ENCODE measurements at regions not wholly inside any gene's neighbourhood (a gene's known extent, or its start where the extent isn't known, plus 50 kb on each side); places are given as distances from the start of the nearest gene placed in this dataset.

GRCh38 chr10:15462253-15462897, 91.3 kb upstream of the FAM171A1 start:
- Histone ChIP-seq H3K4me3 (no peak overlapping the region), H3K36me3 (no peaks in the 10 kb centered on the region), H3K27ac (no peak overlapping the region), H3K4me1 (no peaks in the 10 kb centered on the region), H3K9me3 (no peaks in the 10 kb centered on the region), H3K27me3 (no peaks in the 10 kb centered on the region)
- no peak for TF ChIP-seq POLR2A (IDR thresholded peaks at IDR 0.05)
- no peak for TF ChIP-seq POLR2AphosphoS5 (IDR thresholded peaks at IDR 0.05; ENCODE audit: insufficient read depth in 1 of 2, low read depth in 1 of 2)
- TF ChIP-seq CTCF (IDR thresholded peaks at IDR 0.05): no peak
- intact Hi-C loops (cut with DNase I): no loop called here
- no peak for DNase-seq (ENCODE audit: extremely low spot score in 2 of 2)

- no peaks in the 10 kb centered on the region for H3K27me3 ChIP-seq
- intact Hi-C loops (cut with DNase I): no loop called here
- H3K4me1 ChIP-seq: no peaks in the 10 kb centered on the region
- H3K9me3 ChIP-seq: no peaks in the 10 kb centered on the region
- no peak overlapping the region for H3K4me3 ChIP-seq
- no peak overlapping the region for H3K27ac ChIP-seq
- no peaks in the 10 kb centered on the region for H3K36me3 ChIP-seq
- no peak for DNase-seq (ENCODE audit: extremely low spot score in 2 of 2)
- no peak for TF ChIP-seq CTCF (IDR thresholded peaks at IDR 0.05)
Measured at GRCh38 chr10:15461353-15462108, 90.4 kb upstream of the FAM171A1 start.

- TF ChIP-seq POLR2A (IDR thresholded peaks at IDR 0.05) (no peak), POLR2AphosphoS5 (IDR thresholded peaks at IDR 0.05; ENCODE audit: insufficient read depth in 1 of 2, low read depth in 1 of 2) (no peak), CTCF (IDR thresholded peaks at IDR 0.05) (no peak)
- no peak overlapping the region for H3K4me3 ChIP-seq
- no peaks in the 10 kb centered on the region for H3K4me1 ChIP-seq
- no peaks in the 10 kb centered on the region for H3K36me3 ChIP-seq
- no peak overlapping the region for H3K27ac ChIP-seq
- no peak for DNase-seq (ENCODE audit: extremely low spot score in 2 of 2)
- H3K9me3 ChIP-seq: no peaks in the 10 kb centered on the region
- H3K27me3 ChIP-seq: no peaks in the 10 kb centered on the region
- intact Hi-C loops (cut with DNase I): no loop called here
Measured at GRCh38 chr10:15460661-15461060, 89.6 kb upstream of the FAM171A1 start.

- no peaks in the 10 kb centered on the region for H3K27me3 ChIP-seq
- TF ChIP-seq CTCF (IDR thresholded peaks at IDR 0.05) (no peak), POLR2A (IDR thresholded peaks at IDR 0.05) (no peak), POLR2AphosphoS5 (IDR thresholded peaks at IDR 0.05; ENCODE audit: insufficient read depth in 1 of 2, low read depth in 1 of 2) (no peak)
- no peaks in the 10 kb centered on the region for H3K4me1 ChIP-seq
- no peaks in the 10 kb centered on the region for H3K36me3 ChIP-seq
- H3K27ac ChIP-seq: no peak overlapping the region
- H3K9me3 ChIP-seq: no peaks in the 10 kb centered on the region
- intact Hi-C loops (cut with DNase I): no loop called here
- no peak for DNase-seq (ENCODE audit: extremely low spot score in 2 of 2)
- H3K4me3 ChIP-seq: no peak overlapping the region
Measured at GRCh38 chr10:15459218-15459617, 88.1 kb upstream of the FAM171A1 start.

GRCh38 chr10:15457382-15457781, 86.3 kb upstream of the FAM171A1 start:
- intact Hi-C loops (cut with DNase I): no loop called here
- no peak overlapping the region for H3K27ac ChIP-seq
- H3K4me1 ChIP-seq: no peaks in the 10 kb centered on the region
- no peaks in the 10 kb centered on the region for H3K9me3 ChIP-seq
- DNase-seq (ENCODE audit: extremely low spot score in 2 of 2): no peak
- no peaks in the 10 kb centered on the region for H3K27me3 ChIP-seq
- no peaks in the 10 kb centered on the region for H3K36me3 ChIP-seq
- H3K4me3 ChIP-seq: no peak overlapping the region
- TF ChIP-seq CTCF (IDR thresholded peaks at IDR 0.05): no peak
